HepG2 (cell line): ENCODE measurements at regions not wholly inside any gene's neighbourhood (a gene's known extent, or its start where the extent isn't known, plus 50 kb on each side); places are given as distances from the start of the nearest gene placed in this dataset.

Source experiments
- ATAC-seq: fragments of 200-7000 bp; cut with Tn5 transposase; 3 replicates; pipeline ENCODE4 v1.9.1; 2020; ENCODE audit warnings: mild to moderate bottlenecking, moderate library complexity
- BruUV-seq: library from RNA; stranded (reverse); fragments of 400-500 nt; replicated peaks from 2 replicates; lab custom pipeline; 2021; lab: Mats Ljungman, UMichigan
- CTCF ChIA-PET: fragments of 300-600 bp; formaldehyde crosslinking; extraction: SDS; loops from one replicate; lab custom pipeline; 2021; ENCODE audit warnings: low total read pairs, inconsistent platforms, low intra/inter-chr PET ratio; lab: Yijun Ruan, JAX
- POLR2A ChIA-PET: fragments of 350-600 bp; sonication (Branson Sonifier 250); formaldehyde crosslinking; loops from one replicate; lab custom pipeline; 2020; ENCODE audit warnings: antibody characterized with exemption, inconsistent platforms; lab: Yijun Ruan, JAX
- DNase-seq: peaks from one replicate; pipeline ENCODE4 v3.0.0-alpha.2; 2015; ENCODE audit warnings: low spot score
- FAIRE-seq: peaks from 3 replicates; lab custom pipeline; 2011; peaks lifted over from hg19 to GRCh38; lab: Jason Lieb, UNC
- H2AFZ ChIP-seq: one replicate; pipeline ENCODE4 v1.6.1; 2011; ENCODE audit warnings: low read length, inconsistent platforms
- H3K27ac ChIP-seq: fragments of 300-600 bp; 3 replicates; pipeline ENCODE4 v1.8.0; 2011; ENCODE audit warnings: mixed run types, mild to moderate bottlenecking, mixed read lengths, low read length, inconsistent platforms; ENCODE audit not compliant: insufficient read depth; ENCODE audit errors: extremely low read length
- H3K27me3 ChIP-seq, 2 experiments: fragments of 200-600 bp in 1 of 2; 2 replicates in 1 of 2; 3 replicates in 1 of 2; pipeline versions ENCODE4 v1.6.0 to v1.8.0; 2011; ENCODE audit warnings: low read length in 2 of 2, mild to moderate bottlenecking in 2 of 2, moderate library complexity in 2 of 2, inconsistent platforms in 1 of 2; ENCODE audit not compliant: insufficient read depth in 2 of 2, control insufficient read depth in 1 of 2
- H3K36me3 ChIP-seq, 2 experiments: fragments of 200-600 bp in 1 of 2; replicated peaks in 1 of 2; 2 replicates in 1 of 2; 3 replicates in 1 of 2; pipeline versions ENCODE4 v1.5.1 to v1.8.0; 2011; ENCODE audit warnings: low read length in 2 of 2, inconsistent platforms in 1 of 2; ENCODE audit not compliant: insufficient read depth in 2 of 2, control insufficient read depth in 1 of 2
- H3K4me1 ChIP-seq: 2 replicates; pipeline ENCODE4 v1.5.1; 2012; ENCODE audit warnings: low read length, inconsistent platforms; ENCODE audit not compliant: insufficient read depth
- H3K4me2 ChIP-seq: 2 replicates; pipeline ENCODE4 v1.6.0; 2011; ENCODE audit warnings: low read depth, low read length, inconsistent platforms
- H3K4me3 ChIP-seq, 3 experiments: fragments of 200-600 bp in 1 of 3; sonication (generic), shearing (Covaris generic) in 1 of 3; replicated peaks in 1 of 3; 2 replicates each; pipeline ENCODE4 v1.5.1; 2011 to 2016; ENCODE audit warnings: low read length in 3 of 3, inconsistent platforms in 2 of 3, low read depth in 2 of 3, mild to moderate bottlenecking in 2 of 3, control low read depth in 1 of 3, mixed read lengths in 1 of 3; ENCODE audit not compliant: insufficient read depth in 1 of 3
- H3K79me2 ChIP-seq: one replicate; pipeline ENCODE4 v1.6.1; 2011; ENCODE audit warnings: low read length, inconsistent platforms; ENCODE audit not compliant: insufficient read depth
- H3K9ac ChIP-seq: 2 replicates; pipeline ENCODE4 v1.6.0; 2011; ENCODE audit warnings: mild to moderate bottlenecking, low read depth, low read length, inconsistent platforms; ENCODE audit not compliant: insufficient read depth
- H3K9me3 ChIP-seq: 2 replicates; pipeline ENCODE4 v1.5.1; 2012; ENCODE audit warnings: mild to moderate bottlenecking, low read length
- H4K20me1 ChIP-seq: 2 replicates; pipeline ENCODE4 v1.6.0; 2011; ENCODE audit warnings: inconsistent platforms, mild to moderate bottlenecking, low read length, moderate library complexity; ENCODE audit not compliant: insufficient read depth
- BRD4 ChIP-seq: sonication (generic); formaldehyde crosslinking; IDR thresholded peaks from 2 replicates; pipeline ENCODE4 v1.4.0; 2020; ENCODE audit warnings: missing genetic modification reagents
- HNRNPL ChIP-seq: fragments of 200-400 bp; formaldehyde crosslinking; IDR thresholded peaks from 2 replicates; pipeline ENCODE4 v1.6.1; 2017; ENCODE audit warnings: mild to moderate bottlenecking, low read depth, low read length
- KMT2B ChIP-seq: IDR thresholded peaks from 2 replicates; pipeline ENCODE4 v1.6.1; 2016; ENCODE audit warnings: missing genetic modification reagents, missing compliant biosample characterization
- PHF21A ChIP-seq: sonication (generic); formaldehyde crosslinking; IDR thresholded peaks from 2 replicates; pipeline ENCODE4 v1.5.0; 2020; ENCODE audit warnings: mild to moderate bottlenecking, missing genetic modification reagents
- SAP130 ChIP-seq: IDR thresholded peaks from 2 replicates; pipeline ENCODE4 v1.6.1; 2016; ENCODE audit warnings: low read depth
- SYNCRIP ChIP-seq: fragments of 200-400 bp; formaldehyde crosslinking; IDR thresholded peaks from 2 replicates; pipeline ENCODE4 v1.6.1; 2018; ENCODE audit warnings: mild to moderate bottlenecking, low read depth, low read length; ENCODE audit not compliant: insufficient read depth
- YY1 ChIP-seq: IDR thresholded peaks from 2 replicates; pipeline ENCODE4 v1.6.1; 2011; ENCODE audit warnings: low read length, low read depth, moderate library complexity, mild to moderate bottlenecking; ENCODE audit not compliant: insufficient read depth, insufficient replicate concordance
- ZNF326 ChIP-seq: sonication (generic); formaldehyde crosslinking; IDR thresholded peaks from 2 replicates; pipeline ENCODE4 v1.4.0; 2020; ENCODE audit warnings: missing genetic modification reagents, borderline replicate concordance
- ZNF331 ChIP-seq: sonication (generic); formaldehyde crosslinking; IDR thresholded peaks from 2 replicates; pipeline ENCODE4 v1.4.0; 2020; ENCODE audit warnings: missing genetic modification reagents
- ZNF616 ChIP-seq: sonication (generic); formaldehyde crosslinking; IDR thresholded peaks from 2 replicates; pipeline ENCODE4 v1.5.0; 2020; ENCODE audit warnings: low read depth, mild to moderate bottlenecking, missing genetic modification reagents
- ZNF746 ChIP-seq: sonication (generic); formaldehyde crosslinking; IDR thresholded peaks from 2 replicates; pipeline ENCODE4 v1.8.0; 2022; ENCODE audit warnings: mild to moderate bottlenecking, missing genetic modification reagents
- WGBS: methylation state at CpG from one replicate; pipeline ENCODE4 v1.1.6; 2017; ENCODE audit warnings: low lambda C conversion rate; 5-methylcytosine and 5-hydroxymethylcytosine counted together
- in situ Hi-C: cut with HindIII; loops from 2 replicates; pipeline ENCODE4 v1.10.0; 2017; ENCODE audit warnings: low pct_unique_long_range_greater_than_20kb; ENCODE audit not compliant: extremely low pct_ligation_motif_present
- intact Hi-C: fragments of 100-400 bp; cut with micrococcal nuclease; formaldehyde crosslinking; loops from one replicate; pipeline ENCODE4 v1.10.0; 2022; ENCODE audit not compliant: unreplicated experiment
- TF ChIP-seq, protein P1 (sequence below): sonication (generic); formaldehyde crosslinking; IDR thresholded peaks from 2 replicates; pipeline ENCODE4 v1.5.0; 2020; ENCODE audit warnings: missing genetic modification reagents
- TF ChIP-seq, protein P2 (sequence below): sonication (generic); formaldehyde crosslinking; IDR thresholded peaks from 2 replicates; pipeline ENCODE4 v1.5.1; 2020; ENCODE audit warnings: mild to moderate bottlenecking, missing genetic modification reagents, borderline replicate concordance

DNA sequence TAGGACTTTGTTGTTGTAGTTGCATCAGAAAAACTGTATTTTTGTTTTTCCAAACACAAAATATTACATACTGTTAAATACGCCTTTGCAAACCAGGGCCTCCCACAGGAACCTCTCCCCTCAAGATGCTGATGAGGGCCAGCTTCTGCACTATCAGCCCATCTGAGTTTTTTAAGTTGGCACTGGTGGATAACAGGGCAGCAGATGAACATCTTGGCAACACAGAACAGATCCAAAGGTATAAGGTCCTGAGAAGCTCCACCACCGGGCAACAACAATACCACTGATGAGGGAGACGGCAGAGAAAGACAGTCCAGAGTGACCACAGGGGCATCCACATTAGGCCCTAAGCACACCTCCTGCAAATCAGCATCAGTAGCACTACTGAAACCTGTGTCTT is 177.7 kb downstream of the DLL1 start:
- 8% methylated on average over 3 of the region's 3 CpGs for WGBS
- no peak overlapping the region for H3K4me3 ChIP-seq
- H4K20me1 ChIP-seq, result no peaks in the 10 kb centered on the region; the same call in 1 of the 2 replicates
- DNase-seq, result no peak
- CTCF ChIA-PET, result no interaction called here
- no peak for FAIRE-seq
- no peaks in the 10 kb centered on the region for H3K79me2 ChIP-seq
- POLR2A ChIA-PET, result no interaction called here
- H3K27me3 ChIP-seq, result peaks cover 11 to 69% of the 10 kb centered on the region in 2 experiments
- H2AFZ ChIP-seq, result no peak overlapping the region
- H3K4me1 ChIP-seq, result no peaks in the 10 kb centered on the region
- no peak overlapping the region for H3K4me2 ChIP-seq
- H3K36me3 ChIP-seq, result no peaks in the 10 kb centered on the region
- BruUV-seq, result no TSS peak
- in situ Hi-C loops, result no loop called here
- intact Hi-C loops, result no loop called here
- ATAC-seq, result no peak
- H3K9me3 ChIP-seq, result no peaks in the 10 kb centered on the region
- H3K9ac ChIP-seq, result no peak overlapping the region
- H3K27ac ChIP-seq, result no peak overlapping the region
- TF ChIP-seq BRD4 (CRISPR knock-in tag) (no peak), SYNCRIP (no peak), ZNF331 (CRISPR knock-in tag) (no peak), HNRNPL (no peak), ZNF616 (CRISPR knock-in tag) (no peak), ZNF746 (CRISPR knock-in tag) (no peak)

DNA sequence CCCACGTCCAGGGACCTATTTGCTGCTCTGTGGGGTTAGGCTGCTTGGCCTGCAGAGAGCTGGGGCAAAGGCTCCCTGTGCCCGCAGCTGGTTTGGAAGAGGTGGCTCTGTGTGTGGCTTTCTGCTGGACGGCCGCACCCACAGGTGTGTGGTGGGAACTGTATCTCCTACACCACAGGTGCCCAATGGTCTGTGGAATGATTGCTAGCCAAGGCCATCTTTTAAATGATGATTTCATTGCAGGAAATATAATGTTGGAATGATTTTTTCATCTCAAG is 178.4 kb downstream of the DLL1 start:
- H2AFZ ChIP-seq, result no peak overlapping the region
- TF ChIP-seq YY1, result no peak
- TF ChIP-seq PHF21A (CRISPR knock-in tag), result no peak
- TF ChIP-seq, protein P1, sequence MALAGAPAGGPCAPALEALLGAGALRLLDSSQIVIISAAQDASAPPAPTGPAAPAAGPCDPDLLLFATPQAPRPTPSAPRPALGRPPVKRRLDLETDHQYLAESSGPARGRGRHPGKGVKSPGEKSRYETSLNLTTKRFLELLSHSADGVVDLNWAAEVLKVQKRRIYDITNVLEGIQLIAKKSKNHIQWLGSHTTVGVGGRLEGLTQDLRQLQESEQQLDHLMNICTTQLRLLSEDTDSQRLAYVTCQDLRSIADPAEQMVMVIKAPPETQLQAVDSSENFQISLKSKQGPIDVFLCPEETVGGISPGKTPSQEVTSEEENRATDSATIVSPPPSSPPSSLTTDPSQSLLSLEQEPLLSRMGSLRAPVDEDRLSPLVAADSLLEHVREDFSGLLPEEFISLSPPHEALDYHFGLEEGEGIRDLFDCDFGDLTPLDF (CRISPR knock-in tag), result no peak
- TF ChIP-seq ZNF326 (CRISPR knock-in tag), result no peak
- no peak for TF ChIP-seq SAP130
- TF ChIP-seq, protein P2, sequence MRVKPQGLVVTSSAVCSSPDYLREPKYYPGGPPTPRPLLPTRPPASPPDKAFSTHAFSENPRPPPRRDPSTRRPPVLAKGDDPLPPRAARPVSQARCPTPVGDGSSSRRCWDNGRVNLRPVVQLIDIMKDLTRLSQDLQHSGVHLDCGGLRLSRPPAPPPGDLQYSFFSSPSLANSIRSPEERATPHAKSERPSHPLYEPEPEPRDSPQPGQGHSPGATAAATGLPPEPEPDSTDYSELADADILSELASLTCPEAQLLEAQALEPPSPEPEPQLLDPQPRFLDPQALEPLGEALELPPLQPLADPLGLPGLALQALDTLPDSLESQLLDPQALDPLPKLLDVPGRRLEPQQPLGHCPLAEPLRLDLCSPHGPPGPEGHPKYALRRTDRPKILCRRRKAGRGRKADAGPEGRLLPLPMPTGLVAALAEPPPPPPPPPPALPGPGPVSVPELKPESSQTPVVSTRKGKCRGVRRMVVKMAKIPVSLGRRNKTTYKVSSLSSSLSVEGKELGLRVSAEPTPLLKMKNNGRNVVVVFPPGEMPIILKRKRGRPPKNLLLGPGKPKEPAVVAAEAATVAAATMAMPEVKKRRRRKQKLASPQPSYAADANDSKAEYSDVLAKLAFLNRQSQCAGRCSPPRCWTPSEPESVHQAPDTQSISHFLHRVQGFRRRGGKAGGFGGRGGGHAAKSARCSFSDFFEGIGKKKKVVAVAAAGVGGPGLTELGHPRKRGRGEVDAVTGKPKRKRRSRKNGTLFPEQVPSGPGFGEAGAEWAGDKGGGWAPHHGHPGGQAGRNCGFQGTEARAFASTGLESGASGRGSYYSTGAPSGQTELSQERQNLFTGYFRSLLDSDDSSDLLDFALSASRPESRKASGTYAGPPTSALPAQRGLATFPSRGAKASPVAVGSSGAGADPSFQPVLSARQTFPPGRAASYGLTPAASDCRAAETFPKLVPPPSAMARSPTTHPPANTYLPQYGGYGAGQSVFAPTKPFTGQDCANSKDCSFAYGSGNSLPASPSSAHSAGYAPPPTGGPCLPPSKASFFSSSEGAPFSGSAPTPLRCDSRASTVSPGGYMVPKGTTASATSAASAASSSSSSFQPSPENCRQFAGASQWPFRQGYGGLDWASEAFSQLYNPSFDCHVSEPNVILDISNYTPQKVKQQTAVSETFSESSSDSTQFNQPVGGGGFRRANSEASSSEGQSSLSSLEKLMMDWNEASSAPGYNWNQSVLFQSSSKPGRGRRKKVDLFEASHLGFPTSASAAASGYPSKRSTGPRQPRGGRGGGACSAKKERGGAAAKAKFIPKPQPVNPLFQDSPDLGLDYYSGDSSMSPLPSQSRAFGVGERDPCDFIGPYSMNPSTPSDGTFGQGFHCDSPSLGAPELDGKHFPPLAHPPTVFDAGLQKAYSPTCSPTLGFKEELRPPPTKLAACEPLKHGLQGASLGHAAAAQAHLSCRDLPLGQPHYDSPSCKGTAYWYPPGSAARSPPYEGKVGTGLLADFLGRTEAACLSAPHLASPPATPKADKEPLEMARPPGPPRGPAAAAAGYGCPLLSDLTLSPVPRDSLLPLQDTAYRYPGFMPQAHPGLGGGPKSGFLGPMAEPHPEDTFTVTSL (CRISPR knock-in tag), result no peak
- TF ChIP-seq KMT2B, result no peak

More for the DNA sequence above, 178.4 kb downstream of the DLL1 start:
- H3K27ac ChIP-seq, result no peak overlapping the region
- WGBS, result 29% methylated on average over 4 of the region's 4 CpGs
- no peak overlapping the region for H3K9ac ChIP-seq
- ChIA-PET POLR2A (no interaction called here), CTCF (no interaction called here)
- H3K36me3 ChIP-seq, result no peaks in the 10 kb centered on the region
- H3K9me3 ChIP-seq, result no peaks in the 10 kb centered on the region
- no peaks in the 10 kb centered on the region for H3K79me2 ChIP-seq
- DNase-seq (no peak), FAIRE-seq (no peak), ATAC-seq (no peak)
- no peak overlapping the region for H3K4me3 ChIP-seq
- H3K4me2 ChIP-seq, result no peak overlapping the region
- no TSS peak for BruUV-seq
- H3K4me1 ChIP-seq, result no peaks in the 10 kb centered on the region
- no peaks in the 10 kb centered on the region; the same call in 1 of the 2 replicates for H4K20me1 ChIP-seq
- peaks cover 16 to 71% of the 10 kb centered on the region in 2 experiments for H3K27me3 ChIP-seq
- in situ Hi-C loops, result no loop called here
- intact Hi-C loops, result no loop called here
